GM12864 (cell line): ENCODE measurements at regions not wholly inside any gene's neighbourhood (a gene's known extent, or its start where the extent isn't known, plus 50 kb on each side); places are given as distances from the start of the nearest gene placed in this dataset.

Experiments
- DNase-seq: peaks from one replicate; pipeline ENCODE4 v3.0.0-alpha.2; 2011; ENCODE audit warnings: low read depth
- H3K4me3 ChIP-seq: 2 replicates; pipeline ENCODE4 v1.5.1; 2011; ENCODE audit warnings: mild to moderate bottlenecking, low read depth, low read length, control low read depth
- CTCF ChIP-seq: IDR thresholded peaks from 2 replicates; pipeline ENCODE4 v1.5.1; 2011; ENCODE audit warnings: low read depth, mild to moderate bottlenecking, moderate library complexity, low read length, control low read depth, inconsistent platforms; ENCODE audit errors: missing control alignments

DNA sequence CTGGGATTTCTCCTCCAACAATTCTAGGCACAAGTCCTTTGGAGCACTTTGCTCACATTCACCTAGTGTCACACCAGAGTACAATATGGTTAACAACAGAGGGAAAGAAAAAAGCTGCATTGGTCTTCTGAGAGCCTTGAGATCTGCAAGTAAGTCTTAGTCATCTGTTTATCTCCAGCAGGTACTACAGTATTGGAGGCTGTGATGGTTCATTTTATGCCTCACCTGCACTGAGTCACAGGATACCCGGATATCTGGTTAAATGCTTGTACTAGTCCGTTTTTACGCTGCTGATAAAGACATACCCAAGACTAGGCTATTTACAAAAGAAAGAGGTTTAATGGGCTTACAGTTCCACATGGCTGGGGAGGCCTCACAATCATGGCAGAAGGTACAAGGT lies 525.0 kb downstream of the NR2F1-AS1 start:
- no peak for TF ChIP-seq CTCF
- no peak for DNase-seq
- H3K4me3 ChIP-seq: no peak overlapping the region

- DNase-seq: no peak
- TF ChIP-seq CTCF: no peak
- H3K4me3 ChIP-seq: no peak overlapping the region
Observed at GRCh38 chr5:93055561-93055960, 525.5 kb downstream of the NR2F1-AS1 start.

DNA sequence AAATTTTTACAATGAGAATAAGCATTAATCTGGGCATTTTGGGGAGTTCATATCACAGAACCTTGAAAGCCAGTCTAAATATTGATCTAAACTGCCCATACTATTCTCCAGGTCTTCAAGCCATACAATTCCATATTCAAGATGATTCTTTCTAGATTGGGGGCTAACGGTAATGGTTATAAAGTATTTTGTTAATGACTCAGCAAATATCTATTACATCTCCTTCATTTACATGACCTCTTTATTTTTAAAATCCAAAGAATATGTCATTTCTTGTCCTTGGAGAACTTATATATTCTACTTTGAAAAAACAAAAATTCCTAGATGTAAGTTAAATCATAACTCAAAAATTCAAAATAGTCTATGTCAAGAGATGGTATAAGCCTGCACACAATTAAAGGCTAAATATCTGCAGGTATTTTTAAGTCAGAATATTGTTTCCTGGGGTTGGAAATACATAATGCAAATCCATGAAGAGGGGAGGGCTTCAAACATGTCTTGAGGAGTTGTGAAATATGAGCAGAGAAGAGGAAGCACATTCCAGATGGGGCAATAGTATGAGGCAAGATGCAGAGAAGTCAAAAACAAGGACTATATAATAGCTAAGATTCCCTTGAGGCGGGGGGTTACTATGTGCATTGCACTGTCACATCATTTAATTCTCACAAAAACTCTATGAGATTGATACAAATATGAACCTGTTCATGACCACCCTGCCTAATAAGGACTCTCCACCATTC lies 526.4 kb downstream of the NR2F1-AS1 start:
- H3K4me3 ChIP-seq: no peak overlapping the region
- DNase-seq: no peak
- TF ChIP-seq CTCF: no peak

GRCh38 chr5:93053825-93054224 lies 527.2 kb downstream of the NR2F1-AS1 start:
- no peak for DNase-seq
- H3K4me3 ChIP-seq: no peak overlapping the region
- no peak for TF ChIP-seq CTCF

DNA sequence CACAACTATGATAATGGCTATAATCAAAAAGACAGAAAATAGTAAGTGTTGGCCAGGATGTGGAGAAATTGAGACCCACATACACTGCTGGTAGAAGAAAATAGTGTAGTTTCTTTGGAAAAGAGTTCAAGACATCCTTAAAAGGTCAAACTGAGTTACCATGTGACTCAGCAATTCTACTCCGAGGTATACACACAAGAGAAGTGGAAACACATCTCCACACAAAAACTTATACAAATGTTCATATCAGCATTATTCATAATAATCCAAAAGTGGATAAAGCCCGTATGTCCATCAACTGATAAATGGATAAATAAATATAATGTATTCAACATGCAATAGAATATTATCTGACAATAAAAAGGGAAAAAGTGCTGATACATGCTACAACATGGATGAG lies 532.2 kb downstream of the NR2F1-AS1 start:
- H3K4me3 ChIP-seq: no peak overlapping the region
- DNase-seq: no peak
- TF ChIP-seq CTCF: no peak

- no peak for TF ChIP-seq CTCF
- H3K4me3 ChIP-seq: no peak overlapping the region
- DNase-seq: no peak
Observed at GRCh38 chr5:93044859-93045666, 536.0 kb downstream of the NR2F1-AS1 start.

GRCh38 chr5:93039888-93040287 lies 541.1 kb downstream of the NR2F1-AS1 start:
- no peak for DNase-seq
- TF ChIP-seq CTCF: no peak
- no peak overlapping the region for H3K4me3 ChIP-seq
